Lower leg skin (tissue), 4 donors: ENCODE measurements at regions not wholly inside any gene's neighbourhood (a gene's known extent, or its start where the extent isn't known, plus 50 kb on each side); places are given as distances from the start of the nearest gene placed in this dataset.

Experiments used
- DNase-seq, 2 donors: peaks; one replicate each; pipeline ENCODE4 v3.0.0-alpha.2; 2019; ENCODE audit warnings: low spot score in 2 of 2
- H3K4me3 ChIP-seq: fragments of 200-600 bp; sonication (generic); 2 replicates; pipeline ENCODE4 v1.5.1; 2017; ENCODE audit warnings: mild to moderate bottlenecking, low read depth; ENCODE audit not compliant: poor library complexity, severe bottlenecking
- CTCF ChIP-seq, 3 donors: fragments of 450-650 bp; IDR thresholded peaks; one replicate each; pipeline ENCODE4 v1.5.1; 2016; ENCODE audit warnings: antibody characterized with exemption in 3 of 3, mild to moderate bottlenecking in 3 of 3, moderate library complexity in 2 of 3
- POLR2A ChIP-seq, 2 donors: fragments of 450-650 bp; IDR thresholded peaks; one replicate each; pipeline ENCODE4 v1.6.1; 2016 to 2017; ENCODE audit warnings: antibody characterized with exemption in 2 of 2, mild to moderate bottlenecking in 1 of 2, moderate library complexity in 1 of 2
- WGBS, 2 donors: methylation state at CpG; one replicate each; pipeline ENCODE4 v1.1.5; 2018; 5-methylcytosine and 5-hydroxymethylcytosine counted together
- intact Hi-C: fragments of 100-400 bp; cut with DNase I; formaldehyde crosslinking; loops from one replicate; pipeline ENCODE4 v1.15.0; 2023; ENCODE audit warnings: low total_unique reads

GRCh38 chr5:166957782-166958181, 1333.7 kb upstream of the WWC1 start:
- 78 to 80% methylated on average over 3 of the region's 3 CpGs for WGBS, 2 donors
- H3K4me3 ChIP-seq, result no peak overlapping the region
- intact Hi-C loops, result no loop called here

GRCh38 chr5:166959766-166960165, 1331.7 kb upstream of the WWC1 start:
- no peak for DNase-seq
- intact Hi-C loops, result no loop called here
- 63 to 67% methylated on average over 1 of the region's 1 CpG for WGBS, 2 donors
- TF ChIP-seq CTCF (IDR thresholded peaks at IDR 0.05) (no peak), POLR2A (IDR thresholded peaks at IDR 0.05) (no peak)
- no peak overlapping the region for H3K4me3 ChIP-seq

More at GRCh38 chr5:166957782-166958181, 1333.7 kb upstream of the WWC1 start:
- TF ChIP-seq CTCF (IDR thresholded peaks at IDR 0.05) (no peak), POLR2A (IDR thresholded peaks at IDR 0.05) (no peak)
- DNase-seq, result no peak

GRCh38 chr5:166961028-166961427, 1330.4 kb upstream of the WWC1 start:
- TF ChIP-seq CTCF (IDR thresholded peaks at IDR 0.05), result no peak
- TF ChIP-seq POLR2A (IDR thresholded peaks at IDR 0.05), result no peak
- no peak for DNase-seq
- H3K4me3 ChIP-seq, result no peak overlapping the region
- intact Hi-C loops, result no loop called here
- 91% methylated on average over 5 of the region's 5 CpGs for WGBS, 2 donors

GRCh38 chr5:166961913-166962312, 1329.5 kb upstream of the WWC1 start:
- intact Hi-C loops, result no loop called here

GRCh38 chr5:166962461-166962860, 1329.0 kb upstream of the WWC1 start:
- 37 to 54% methylated on average over 8 of the region's 8 CpGs for WGBS, 2 donors
- DNase-seq, result no peak
- no peak for TF ChIP-seq POLR2A (IDR thresholded peaks at IDR 0.05)
- no peak for TF ChIP-seq CTCF (IDR thresholded peaks at IDR 0.05)
- intact Hi-C loops, result no loop called here
- H3K4me3 ChIP-seq, result no peak overlapping the region

More at GRCh38 chr5:166961913-166962312, 1329.5 kb upstream of the WWC1 start:
- DNase-seq, result no peak
- no peak overlapping the region for H3K4me3 ChIP-seq
- TF ChIP-seq POLR2A (IDR thresholded peaks at IDR 0.05) (no peak), CTCF (IDR thresholded peaks at IDR 0.05) (no peak)
- WGBS, 2 donors, result 77 to 80% methylated on average over 4 of the region's 4 CpGs

- no peak for DNase-seq
- 80 to 85% methylated on average over 5 of the region's 5 CpGs for WGBS, 2 donors
- intact Hi-C loops, result no loop called here
- no peak overlapping the region for H3K4me3 ChIP-seq
- TF ChIP-seq POLR2A (IDR thresholded peaks at IDR 0.05), result no peak
- TF ChIP-seq CTCF (IDR thresholded peaks at IDR 0.05), result no peak
Observed at GRCh38 chr5:166963596-166963995, 1327.8 kb upstream of the WWC1 start.
